Gastrocnemius medialis (tissue), 4 donors: ENCODE measurements at regions not wholly inside any gene's neighbourhood (a gene's known extent, or its start where the extent isn't known, plus 50 kb on each side); places are given as distances from the start of the nearest gene placed in this dataset.

Experiments
- POLR2A ChIP-seq, 2 donors: fragments of 450-650 bp; IDR thresholded peaks; one replicate each; pipeline ENCODE4 v1.6.1; 2017; ENCODE audit warnings: antibody characterized with exemption in 2 of 2, mild to moderate bottlenecking in 2 of 2, moderate library complexity in 2 of 2
- TF ChIP-seq, protein P1 (sequence below), 5 experiments: fragments of 450-650 bp in 3 of 5; fragments of 200-600 bp in 2 of 5; sonication (generic) in 2 of 5; IDR thresholded peaks in 4 of 5; conservative IDR thresholded peaks in 1 of 5; 1 replicate in 4 of 5; 2 replicates in 1 of 5; pipeline ENCODE4 v1.5.1; 2016 to 2019; ENCODE audit warnings: antibody characterized with exemption in 5 of 5, mild to moderate bottlenecking in 3 of 5, moderate library complexity in 3 of 5

- TF ChIP-seq, protein P1, sequence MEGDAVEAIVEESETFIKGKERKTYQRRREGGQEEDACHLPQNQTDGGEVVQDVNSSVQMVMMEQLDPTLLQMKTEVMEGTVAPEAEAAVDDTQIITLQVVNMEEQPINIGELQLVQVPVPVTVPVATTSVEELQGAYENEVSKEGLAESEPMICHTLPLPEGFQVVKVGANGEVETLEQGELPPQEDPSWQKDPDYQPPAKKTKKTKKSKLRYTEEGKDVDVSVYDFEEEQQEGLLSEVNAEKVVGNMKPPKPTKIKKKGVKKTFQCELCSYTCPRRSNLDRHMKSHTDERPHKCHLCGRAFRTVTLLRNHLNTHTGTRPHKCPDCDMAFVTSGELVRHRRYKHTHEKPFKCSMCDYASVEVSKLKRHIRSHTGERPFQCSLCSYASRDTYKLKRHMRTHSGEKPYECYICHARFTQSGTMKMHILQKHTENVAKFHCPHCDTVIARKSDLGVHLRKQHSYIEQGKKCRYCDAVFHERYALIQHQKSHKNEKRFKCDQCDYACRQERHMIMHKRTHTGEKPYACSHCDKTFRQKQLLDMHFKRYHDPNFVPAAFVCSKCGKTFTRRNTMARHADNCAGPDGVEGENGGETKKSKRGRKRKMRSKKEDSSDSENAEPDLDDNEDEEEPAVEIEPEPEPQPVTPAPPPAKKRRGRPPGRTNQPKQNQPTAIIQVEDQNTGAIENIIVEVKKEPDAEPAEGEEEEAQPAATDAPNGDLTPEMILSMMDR (IDR thresholded peaks at IDR 0.05 in 4 of 5, conservative IDR thresholded peaks at IDR 0.05 in 1 of 5), result no peak
- no peak for TF ChIP-seq POLR2A (IDR thresholded peaks at IDR 0.05)
Measured at GRCh38 chr10:57341294-57341693, 926.4 kb downstream of the IPMK start.
